Activated CD4-positive, alpha-beta T cell treated with anti-CD3 and anti-CD28 coated beads for 36 hours (primary cell): ENCODE measurements at regions not wholly inside any gene's neighbourhood (a gene's known extent, or its start where the extent isn't known, plus 50 kb on each side); places are given as distances from the start of the nearest gene placed in this dataset.
"Not testable (repeated sequence)": the region's sequence is repeated elsewhere in the genome, so short reads cannot be mapped to it uniquely, and the experiment has no call there.

ENCODE experiments used
- ATAC-seq: fragments of 200-7000 bp; cut with Tn5 transposase; one replicate; pipeline ENCODE4 v1.10.0; 2021; ENCODE audit warnings: mild to moderate bottlenecking, moderate library complexity
- CTCF ChIA-PET: fragments of 350-600 bp; sonication (Branson Sonifier 250); formaldehyde crosslinking; loops from one replicate; lab custom pipeline; 2021; ENCODE audit warnings: antibody characterized with exemption; lab: Charles Lee
- POLR2A ChIA-PET: fragments of 350-600 bp; sonication (Branson Sonifier 250); formaldehyde crosslinking; loops from one replicate; lab custom pipeline; 2021; ENCODE audit warnings: antibody characterized with exemption, inconsistent platforms; lab: Charles Lee
- DNase-seq: peaks from one replicate; pipeline ENCODE4 v3.0.0-alpha.2; 2020
- H3K27ac Mint-ChIP-seq: one replicate; pipeline ENCODE4 v1.8.0; 2021; ENCODE audit warnings: mixed read lengths
- H3K27me3 Mint-ChIP-seq: one replicate; pipeline ENCODE4 v1.8.0; 2021; ENCODE audit warnings: mixed read lengths
- H3K36me3 Mint-ChIP-seq: one replicate; pipeline ENCODE4 v1.8.0; 2021; ENCODE audit warnings: low read depth, mixed read lengths
- H3K4me1 Mint-ChIP-seq: one replicate; pipeline ENCODE4 v1.8.0; 2021; ENCODE audit warnings: mixed read lengths
- H3K4me3 Mint-ChIP-seq: one replicate; pipeline ENCODE4 v1.8.0; 2021; ENCODE audit warnings: mild to moderate bottlenecking, moderate library complexity, mixed read lengths
- H3K9me3 Mint-ChIP-seq: one replicate; pipeline ENCODE4 v1.8.0; 2021; ENCODE audit warnings: low read depth, mixed read lengths
- intact Hi-C, 2 experiments: fragments of 100-400 bp; cut with DNase I in 1 of 2; cut with micrococcal nuclease in 1 of 2; formaldehyde crosslinking; loops; one replicate each; pipeline versions ENCODE4 v1.14.2 to v1.15.1; 2022 to 2024; cut with DNase I, micrococcal nuclease

GRCh38 chr3:116512281-116512680, 67.0 kb upstream of the LSAMP start:
- intact Hi-C loops, result no loop called here
- H3K4me3 Mint-ChIP-seq, result no peak overlapping the region
- ChIA-PET CTCF (no interaction called here), POLR2A (no interaction called here)
- H3K36me3 Mint-ChIP-seq, result no peaks in the 10 kb centered on the region
- H3K4me1 Mint-ChIP-seq, result no peaks in the 10 kb centered on the region
- ATAC-seq (no peak), DNase-seq (no peak)
- no peak overlapping the region for H3K27ac Mint-ChIP-seq
- H3K9me3 Mint-ChIP-seq, result peaks cover 6% of the 10 kb centered on the region
- no peaks in the 10 kb centered on the region for H3K27me3 Mint-ChIP-seq

- DNase-seq (no peak), ATAC-seq (no peak)
- Mint-ChIP-seq H3K9me3 (peaks cover 6% of the 10 kb centered on the region), H3K27me3 (no peaks in the 10 kb centered on the region), H3K4me1 (no peaks in the 10 kb centered on the region), H3K27ac (no peak overlapping the region), H3K4me3 (no peak overlapping the region), H3K36me3 (no peaks in the 10 kb centered on the region)
- intact Hi-C loops, result no loop called here
- ChIA-PET POLR2A (no interaction called here), CTCF (no interaction called here)
These were observed 67.6 kb upstream of the LSAMP start for GRCh38 chr3:116512931-116513330.

GRCh38 chr3:116515973-116516372, 70.7 kb upstream of the LSAMP start:
- intact Hi-C loops, result no loop called here
- Mint-ChIP-seq H3K36me3 (no peaks in the 10 kb centered on the region), H3K4me1 (no peaks in the 10 kb centered on the region), H3K27me3 (no peaks in the 10 kb centered on the region), H3K9me3 (peaks cover 8% of the 10 kb centered on the region), H3K27ac (no peak overlapping the region), H3K4me3 (no peak overlapping the region)
- no peak for DNase-seq
- no peak for ATAC-seq
- CTCF ChIA-PET, result no interaction called here
- POLR2A ChIA-PET, result no interaction called here

- no peaks in the 10 kb centered on the region for H3K4me1 Mint-ChIP-seq
- CTCF ChIA-PET, result no interaction called here
- H3K27ac Mint-ChIP-seq, result no peak overlapping the region
- H3K27me3 Mint-ChIP-seq, result no peaks in the 10 kb centered on the region
- intact Hi-C loops, result no loop called here
- no peak overlapping the region for H3K4me3 Mint-ChIP-seq
- H3K9me3 Mint-ChIP-seq, result peaks cover 8% of the 10 kb centered on the region
- ATAC-seq (no peak), DNase-seq (no peak)
- H3K36me3 Mint-ChIP-seq, result no peaks in the 10 kb centered on the region
- POLR2A ChIA-PET, result no interaction called here
These were observed 72.0 kb upstream of the LSAMP start for GRCh38 chr3:116517308-116517707.

- H3K4me1 Mint-ChIP-seq, ATAC-seq, intact Hi-C loops: not testable (repeated sequence)
These were observed 73.8 kb upstream of the LSAMP start for GRCh38 chr3:116519101-116519500.

GRCh38 chr3:116519823-116520222, 74.5 kb upstream of the LSAMP start:
- intact Hi-C loops, H3K9me3 Mint-ChIP-seq, H3K27ac Mint-ChIP-seq, ATAC-seq, DNase-seq, H3K4me3 Mint-ChIP-seq, POLR2A ChIA-PET, H3K27me3 Mint-ChIP-seq, H3K36me3 Mint-ChIP-seq, H3K4me1 Mint-ChIP-seq, CTCF ChIA-PET: not testable (repeated sequence)

More at GRCh38 chr3:116519101-116519500, 73.8 kb upstream of the LSAMP start:
- H3K27me3 Mint-ChIP-seq, H3K9me3 Mint-ChIP-seq, DNase-seq, CTCF ChIA-PET, H3K36me3 Mint-ChIP-seq, H3K27ac Mint-ChIP-seq, POLR2A ChIA-PET, H3K4me3 Mint-ChIP-seq: not testable (repeated sequence)

- no peaks in the 10 kb centered on the region for H3K36me3 Mint-ChIP-seq
- CTCF ChIA-PET, result interaction anchor here (0.5 kb wide), 1 partner anchor 510 kb away, joined by 3 read pairs; no protein-coding TSS in a partner anchor
- POLR2A ChIA-PET, result no interaction called here
- ATAC-seq (no peak), DNase-seq (no peak)
- H3K27me3 Mint-ChIP-seq, result no peaks in the 10 kb centered on the region
- H3K27ac Mint-ChIP-seq, result no peak overlapping the region
- intact Hi-C loops, result no loop called here
- peaks cover 7% of the 10 kb centered on the region for H3K9me3 Mint-ChIP-seq
- no peak overlapping the region for H3K4me3 Mint-ChIP-seq
- H3K4me1 Mint-ChIP-seq, result no peaks in the 10 kb centered on the region
These were observed 79.3 kb upstream of the LSAMP start for GRCh38 chr3:116524453-116525210.

GRCh38 chr3:116552246-116552645, 107.0 kb upstream of the LSAMP start:
- no peaks in the 10 kb centered on the region for H3K9me3 Mint-ChIP-seq
- ChIA-PET POLR2A (no interaction called here), CTCF (no interaction called here)
- ATAC-seq (no peak), DNase-seq (no peak)
- intact Hi-C loops, result no loop called here
- no peaks in the 10 kb centered on the region for H3K4me1 Mint-ChIP-seq
- no peaks in the 10 kb centered on the region for H3K36me3 Mint-ChIP-seq
- H3K4me3 Mint-ChIP-seq, result no peak overlapping the region
- H3K27ac Mint-ChIP-seq, result no peak overlapping the region
- no peaks in the 10 kb centered on the region for H3K27me3 Mint-ChIP-seq

- Mint-ChIP-seq H3K4me3 (no peak overlapping the region), H3K9me3 (no peaks in the 10 kb centered on the region), H3K36me3 (no peaks in the 10 kb centered on the region), H3K27ac (no peak overlapping the region), H3K27me3 (no peaks in the 10 kb centered on the region), H3K4me1 (no peaks in the 10 kb centered on the region)
- intact Hi-C loops, result no loop called here
- POLR2A ChIA-PET, result no interaction called here
- ATAC-seq (no peak), DNase-seq (no peak)
- CTCF ChIA-PET, result no interaction called here
These were observed 108.1 kb upstream of the LSAMP start for GRCh38 chr3:116553355-116553754.

- H3K9me3 Mint-ChIP-seq, result no peaks in the 10 kb centered on the region
- ChIA-PET POLR2A (no interaction called here), CTCF (no interaction called here)
- intact Hi-C loops, result no loop called here
- ATAC-seq (no peak), DNase-seq (no peak)
- no peak overlapping the region for H3K4me3 Mint-ChIP-seq
- H3K4me1 Mint-ChIP-seq, result no peaks in the 10 kb centered on the region
- no peaks in the 10 kb centered on the region for H3K36me3 Mint-ChIP-seq
- H3K27me3 Mint-ChIP-seq, result no peaks in the 10 kb centered on the region
- no peak overlapping the region for H3K27ac Mint-ChIP-seq
These were observed 116.2 kb upstream of the LSAMP start for GRCh38 chr3:116561529-116561928.

- Mint-ChIP-seq H3K27ac (no peak overlapping the region), H3K9me3 (no peaks in the 10 kb centered on the region), H3K4me3 (no peak overlapping the region), H3K27me3 (no peaks in the 10 kb centered on the region), H3K4me1 (no peaks in the 10 kb centered on the region), H3K36me3 (no peaks in the 10 kb centered on the region)
- no peak for DNase-seq
- ChIA-PET POLR2A (no interaction called here), CTCF (no interaction called here)
- intact Hi-C loops, result no loop called here
- ATAC-seq, result no peak
These were observed 118.1 kb upstream of the LSAMP start for GRCh38 chr3:116563351-116563750.

- intact Hi-C loops, result no loop called here
- no peak overlapping the region for H3K27ac Mint-ChIP-seq
- no peak overlapping the region for H3K4me3 Mint-ChIP-seq
- H3K4me1 Mint-ChIP-seq, result no peaks in the 10 kb centered on the region
- ATAC-seq (no peak), DNase-seq (no peak)
- POLR2A ChIA-PET, result no interaction called here
- CTCF ChIA-PET, result no interaction called here
- H3K9me3 Mint-ChIP-seq, result peaks cover 3% of the 10 kb centered on the region
- H3K36me3 Mint-ChIP-seq, result no peaks in the 10 kb centered on the region
- H3K27me3 Mint-ChIP-seq, result no peaks in the 10 kb centered on the region
These were observed 121.2 kb upstream of the LSAMP start for GRCh38 chr3:116566478-116566960.
